ENCODE measurements at regions not wholly inside any gene's neighbourhood (a gene's known extent, or its start where the extent isn't known, plus 50 kb on each side); places are given as distances from the start of the nearest gene placed in this dataset.

- H2AFZ ChIP-seq = no peak overlapping the region
- no peaks in the 10 kb centered on the region for H3K4me1 ChIP-seq (ENCODE audit: insufficient read depth)
- H4K20me1 ChIP-seq (replicated peaks; ENCODE audit: insufficient read depth) = no peaks in the 10 kb centered on the region; the same call in 1 of the 2 replicates
- H3K36me3 ChIP-seq (ENCODE audit: insufficient read depth) = peaks cover 36% of the 10 kb centered on the region
- TF ChIP-seq CREB1 (CRISPR knock-in tag; IDR thresholded peaks at IDR 0.05; ENCODE audit: low read depth) = no peak
- TF ChIP-seq JUNB (IDR thresholded peaks at IDR 0.05; ENCODE audit: unreplicated experiment) = no peak
- no peak for TF ChIP-seq POLR2AphosphoS5 (IDR thresholded peaks at IDR 0.05; ENCODE audit: low read depth)
- no peaks in the 10 kb centered on the region for H3K79me2 ChIP-seq (replicated peaks; ENCODE audit: insufficient read depth)
- H3K27ac ChIP-seq (ENCODE audit: low read depth) = no peak overlapping the region
- Mint-ChIP-seq H3K4me3 (no peak overlapping the region), H3K27ac (no peak overlapping the region), H3K27me3 (ENCODE audit: insufficient read depth, low read depth, poor library complexity) (peaks cover 91% of the 10 kb centered on the region), H3K36me3 (ENCODE audit: low read depth) (peaks cover 77% of the 10 kb centered on the region), H3K9me3 (peaks cover 94% of the 10 kb centered on the region), H3K4me1 (no peaks in the 10 kb centered on the region)
- peaks cover 31% of the 10 kb centered on the region for H3K9me2 ChIP-seq (ENCODE audit: insufficient read depth)
- DNase-seq (ENCODE audit: low spot score) (no peak), ATAC-seq (no peak)
- no peaks in the 10 kb centered on the region for H3F3A ChIP-seq (replicated peaks; ENCODE audit: low read depth)
- no peak overlapping the region for H3K4me2 ChIP-seq
- peaks cover 96% of the 10 kb centered on the region for H3K27me3 ChIP-seq (ENCODE audit: insufficient read depth)
- no peak overlapping the region for H3K4me3 ChIP-seq
Measured at GRCh38 chr9:40927851-40928802, 200.4 kb downstream of the FOXD4L6 start.

- no peak overlapping the region for H3K27ac Mint-ChIP-seq
- H3K36me3 ChIP-seq (ENCODE audit: insufficient read depth) = peaks cover 36% of the 10 kb centered on the region
- no peak overlapping the region for H2AFZ ChIP-seq
- H3K9me3 Mint-ChIP-seq = peaks cover 100% of the 10 kb centered on the region
- H3K27ac ChIP-seq (ENCODE audit: low read depth) = no peak overlapping the region
- H3F3A ChIP-seq (replicated peaks; ENCODE audit: low read depth) = no peaks in the 10 kb centered on the region
- ATAC-seq (no peak), DNase-seq (ENCODE audit: low spot score) (no peak)
- H3K4me1 ChIP-seq (ENCODE audit: insufficient read depth) = no peaks in the 10 kb centered on the region
- no peak overlapping the region for H3K4me2 ChIP-seq
- H3K4me1 Mint-ChIP-seq = no peaks in the 10 kb centered on the region
- no peak overlapping the region for H3K4me3 Mint-ChIP-seq
- H3K9me2 ChIP-seq (ENCODE audit: insufficient read depth) = peaks cover 31% of the 10 kb centered on the region
- H3K27me3 ChIP-seq (ENCODE audit: insufficient read depth) = peaks cover 100% of the 10 kb centered on the region
- H3K36me3 Mint-ChIP-seq (ENCODE audit: low read depth) = peaks cover 73% of the 10 kb centered on the region
- H3K27me3 Mint-ChIP-seq (ENCODE audit: insufficient read depth, low read depth, poor library complexity) = peaks cover 93% of the 10 kb centered on the region
- no peaks in the 10 kb centered on the region; the same call in 1 of the 2 replicates for H4K20me1 ChIP-seq (replicated peaks; ENCODE audit: insufficient read depth)
- no peak overlapping the region for H3K4me3 ChIP-seq
- H3K79me2 ChIP-seq (replicated peaks; ENCODE audit: insufficient read depth) = no peaks in the 10 kb centered on the region
- TF ChIP-seq ETS1 (IDR thresholded peaks at IDR 0.05) = no peak
- no peak for TF ChIP-seq REST (IDR thresholded peaks at IDR 0.05; ENCODE audit: unreplicated experiment)
- no peak for TF ChIP-seq EZH2phosphoT487 (IDR thresholded peaks at IDR 0.05; ENCODE audit: unreplicated experiment)
- no peak for TF ChIP-seq CREB1 (CRISPR knock-in tag; IDR thresholded peaks at IDR 0.05; ENCODE audit: low read depth)
- TF ChIP-seq NANOG (IDR thresholded peaks at IDR 0.05; ENCODE audit: borderline replicate concordance) = no peak
- no peak for TF ChIP-seq ZNF331 (CRISPR knock-in tag; IDR thresholded peaks at IDR 0.05; ENCODE audit: low read depth)
- no peak for TF ChIP-seq POLR2AphosphoS5 (IDR thresholded peaks at IDR 0.05; ENCODE audit: low read depth)
- TF ChIP-seq JUNB (IDR thresholded peaks at IDR 0.05; ENCODE audit: unreplicated experiment) = no peak
- no peak for TF ChIP-seq CTCF (conservative IDR thresholded peaks at IDR 0.05; ENCODE audit: low read depth in 2 of 2)
- TF ChIP-seq STAT1 (IDR thresholded peaks at IDR 0.05; ENCODE audit: unreplicated experiment) = no peak
Measured at GRCh38 chr9:40927260-40927631, 201.2 kb downstream of the FOXD4L6 start.
